SK-N-SH (cell line): ENCODE measurements at regions not wholly inside any gene's neighbourhood (a gene's known extent, or its start where the extent isn't known, plus 50 kb on each side); places are given as distances from the start of the nearest gene placed in this dataset.

Experiments used
- CTCF ChIA-PET: fragments of 300-600, 350-600 bp; formaldehyde crosslinking; extraction: SDS; loops from one replicate; lab custom pipeline; 2021; lab: Yijun Ruan, JAX
- POLR2A ChIA-PET: fragments of 350-600 bp; sonication (Branson Sonifier 250); formaldehyde crosslinking; extraction: SDS; loops from one replicate; lab custom pipeline; 2020; ENCODE audit warnings: antibody characterized with exemption, inconsistent platforms; lab: Yijun Ruan, JAX
- DNase-seq: peaks from one replicate; pipeline ENCODE4 v3.0.0; 2012
- H2AFZ ChIP-seq: fragments of 200-600 bp; sonication (generic); 2 replicates; pipeline ENCODE4 v1.8.1; 2016; ENCODE audit warnings: antibody characterized with exemption, mild to moderate bottlenecking, low read depth
- H3F3A ChIP-seq: fragments of 200-600 bp; sonication (generic); replicated peaks from 2 replicates; pipeline ENCODE3; 2016; ENCODE audit warnings: antibody characterized with exemption, mild to moderate bottlenecking; ENCODE audit not compliant: insufficient read depth
- H3K27ac ChIP-seq, 2 experiments: fragments of 200-500 bp in 1 of 2; fragments of 200-600 bp in 1 of 2; sonication (Bioruptor generic) in 1 of 2; sonication (generic), shearing (Covaris generic) in 1 of 2; 2 replicates each; pipeline versions ENCODE4 v1.5.1 to v1.6.1; 2014 to 2016; ENCODE audit warnings: low read depth in 2 of 2, inconsistent platforms in 1 of 2, low read length in 1 of 2, mild to moderate bottlenecking in 1 of 2, mixed read lengths in 1 of 2
- H3K27me3 ChIP-seq: fragments of 200-600 bp; sonication (generic), shearing (Covaris generic); 2 replicates; pipeline ENCODE4 v1.6.1; 2016; ENCODE audit warnings: mixed run types; ENCODE audit not compliant: insufficient read depth
- H3K36me3 ChIP-seq, 2 experiments: fragments of 200-500 bp in 1 of 2; fragments of 200-600 bp in 1 of 2; sonication (Bioruptor generic) in 1 of 2; sonication (generic) in 1 of 2; replicated peaks in 1 of 2; 2 replicates each; pipeline versions ENCODE3 to v1.5.1; 2014 to 2016; ENCODE audit warnings: low read length in 1 of 2, mild to moderate bottlenecking in 1 of 2; ENCODE audit not compliant: insufficient read depth in 2 of 2, control insufficient read depth in 1 of 2
- H3K4me1 ChIP-seq, 2 experiments: fragments of 200-500 bp in 1 of 2; fragments of 200-600 bp in 1 of 2; sonication (Bioruptor generic) in 1 of 2; sonication (generic), shearing (Covaris generic) in 1 of 2; 2 replicates each; pipeline versions ENCODE4 v1.5.1 to v1.6.1; 2014 to 2016; ENCODE audit warnings: low read depth in 1 of 2, low read length in 1 of 2, mixed run types in 1 of 2; ENCODE audit not compliant: insufficient read depth in 2 of 2, control insufficient read depth in 1 of 2
- H3K4me2 ChIP-seq: fragments of 200-600 bp; sonication (generic), shearing (Covaris generic); 2 replicates; pipeline ENCODE4 v1.6.1; 2017; ENCODE audit warnings: mixed run types
- H3K4me3 ChIP-seq, 2 experiments: fragments of 200-500 bp in 1 of 2; fragments of 200-600 bp in 1 of 2; sonication (Bioruptor generic) in 1 of 2; sonication (generic), shearing (Covaris generic) in 1 of 2; 2 replicates each; pipeline versions ENCODE4 v1.5.1 to v1.8.1; 2014 to 2016; ENCODE audit warnings: low read depth in 2 of 2, inconsistent platforms in 1 of 2, low read length in 1 of 2, mild to moderate bottlenecking in 1 of 2, mixed read lengths in 1 of 2, moderate library complexity in 1 of 2
- H3K79me2 ChIP-seq: fragments of 200-600 bp; sonication (generic); 2 replicates; pipeline ENCODE4 v1.8.1; 2017; ENCODE audit warnings: mild to moderate bottlenecking; ENCODE audit not compliant: insufficient read depth
- H3K9ac ChIP-seq: fragments of 200-600 bp; sonication (generic); 2 replicates; pipeline ENCODE4 v1.6.1; 2017; ENCODE audit warnings: mixed run types
- H3K9me2 ChIP-seq: fragments of 200-600 bp; sonication (generic); 2 replicates; pipeline ENCODE4 v1.6.1; 2017; ENCODE audit warnings: mixed run types
- H3K9me3 ChIP-seq: fragments of 200-600 bp; sonication (generic); 2 replicates; pipeline ENCODE4 v1.6.1; 2017; ENCODE audit warnings: mixed run types, mild to moderate bottlenecking, moderate library complexity
- H4K20me1 ChIP-seq: fragments of 200-600 bp; sonication (generic); 2 replicates; pipeline ENCODE4 v1.6.1; 2017; ENCODE audit warnings: mild to moderate bottlenecking, mixed run types; ENCODE audit not compliant: insufficient read depth
- CHD2 ChIP-seq: fragments of 150-350 bp; IDR thresholded peaks from 2 replicates; pipeline ENCODE4 v1.6.1; 2018; ENCODE audit warnings: low read length; ENCODE audit not compliant: partially characterized antibody
- CTCF ChIP-seq: fragments of 200-600 bp; sonication (generic); IDR thresholded peaks from 2 replicates; pipeline ENCODE4 v1.6.1; 2017; ENCODE audit warnings: antibody characterized with exemption, mild to moderate bottlenecking, moderate library complexity
- ELF1 ChIP-seq: IDR thresholded peaks from 2 replicates; pipeline ENCODE4 v1.4.0; 2012
- EP300 ChIP-seq, 2 experiments: IDR thresholded peaks; 2 replicates each; pipeline versions ENCODE4 v1.4.0 to v1.6.1; 2012; ENCODE audit warnings: borderline replicate concordance in 1 of 2, low read depth in 1 of 2, low read length in 1 of 2
- EZH2phosphoT487 ChIP-seq: fragments of 200-600 bp; sonication (generic); IDR thresholded peaks from 2 replicates; pipeline ENCODE4 v1.6.1; 2017; ENCODE audit warnings: low read depth, mixed run types, mild to moderate bottlenecking, antibody characterized with exemption, moderate library complexity, borderline replicate concordance
- FOSL2 ChIP-seq: IDR thresholded peaks from 2 replicates; pipeline ENCODE4 v1.4.0; 2012; ENCODE audit warnings: low read depth, mild to moderate bottlenecking, moderate library complexity, borderline replicate concordance
- FOXJ3 ChIP-seq: sonication (generic); formaldehyde crosslinking; IDR thresholded peaks from 2 replicates; pipeline ENCODE4 v1.5.1; 2020; ENCODE audit warnings: mild to moderate bottlenecking, missing genetic modification reagents
- FOXM1 ChIP-seq: IDR thresholded peaks from 2 replicates; pipeline ENCODE4 v1.4.0; 2012; ENCODE audit warnings: low read depth, mild to moderate bottlenecking
- GATA2 ChIP-seq: sonication (generic); formaldehyde crosslinking; IDR thresholded peaks from 2 replicates; pipeline ENCODE4 v1.5.0; 2020; ENCODE audit warnings: mild to moderate bottlenecking, missing genetic modification reagents
- MEF2A ChIP-seq: IDR thresholded peaks from 2 replicates; pipeline ENCODE4 v1.4.0; 2012; ENCODE audit warnings: low read depth, borderline replicate concordance
- MXI1 ChIP-seq: IDR thresholded peaks from 2 replicates; pipeline ENCODE4 v1.6.1; 2012; ENCODE audit warnings: mild to moderate bottlenecking, low read depth, low read length, improper control_type of control experiment
- NFIC ChIP-seq: IDR thresholded peaks from 2 replicates; pipeline ENCODE4 v1.4.0; 2012; ENCODE audit warnings: borderline replicate concordance
- NRF1 ChIP-seq: IDR thresholded peaks from 2 replicates; pipeline ENCODE4 v1.6.1; 2012; ENCODE audit warnings: low read depth, mild to moderate bottlenecking, low read length
- POLR2AphosphoS5 ChIP-seq: IDR thresholded peaks from 2 replicates; pipeline ENCODE4 v1.6.1; 2012; ENCODE audit warnings: low read depth, low read length
- RFX5 ChIP-seq: IDR thresholded peaks from 2 replicates; pipeline ENCODE4 v1.6.1; 2012; ENCODE audit warnings: mild to moderate bottlenecking, improper control_type of control experiment, low read length
- RXRA ChIP-seq: IDR thresholded peaks from 2 replicates; pipeline ENCODE4 v1.4.0; 2012; ENCODE audit warnings: low read depth, mild to moderate bottlenecking, borderline replicate concordance
- SMC3 ChIP-seq: IDR thresholded peaks from 2 replicates; pipeline ENCODE4 v1.6.1; 2012; ENCODE audit warnings: low read depth, low read length, improper control_type of control experiment
- TAF1 ChIP-seq: IDR thresholded peaks from 2 replicates; pipeline ENCODE4 v1.6.1; 2012; ENCODE audit warnings: low read depth, mild to moderate bottlenecking, low read length, moderate library complexity, borderline replicate concordance
- TCF12 ChIP-seq: IDR thresholded peaks from 2 replicates; pipeline ENCODE4 v1.4.0; 2012
- TEAD4 ChIP-seq: IDR thresholded peaks from 2 replicates; pipeline ENCODE4 v1.4.0; 2012; ENCODE audit warnings: mild to moderate bottlenecking, borderline replicate concordance; ENCODE audit not compliant: insufficient read depth
- USF1 ChIP-seq: IDR thresholded peaks from 2 replicates; pipeline ENCODE4 v1.4.0; 2012; ENCODE audit warnings: low read depth, borderline replicate concordance
- USF2 ChIP-seq: fragments of 150-350 bp; IDR thresholded peaks from 2 replicates; pipeline ENCODE4 v1.6.1; 2017; ENCODE audit warnings: antibody characterized with exemption, low read length, low read depth, borderline replicate concordance
- YY1 ChIP-seq: IDR thresholded peaks from 2 replicates; pipeline ENCODE4 v1.4.0; 2012; ENCODE audit warnings: low read depth, mild to moderate bottlenecking
- WGBS: methylation state at CpG from one replicate; pipeline ENCODE4 v1.1.6; 2017; ENCODE audit warnings: low lambda C conversion rate; 5-methylcytosine and 5-hydroxymethylcytosine counted together

GRCh38 chr2:103265521-103265920, 503.7 kb downstream of the TMEM182 start:
- no peaks in the 10 kb centered on the region for H3K27me3 ChIP-seq
- H4K20me1 ChIP-seq = no peaks in the 10 kb centered on the region
- 6% methylated on average over 8 of the region's 8 CpGs for WGBS
- ChIA-PET POLR2A (no interaction called here), CTCF (no interaction called here)
- H3K27ac ChIP-seq = no peak overlapping the region
- H3F3A ChIP-seq = no peaks in the 10 kb centered on the region
- H3K4me3 ChIP-seq = no peak overlapping the region
- H3K4me1 ChIP-seq = no peaks in the 10 kb centered on the region
- no peaks in the 10 kb centered on the region for H3K79me2 ChIP-seq
- no peaks in the 10 kb centered on the region for H3K9me2 ChIP-seq
- no peak overlapping the region for H3K9ac ChIP-seq
- DNase-seq = no peak
- H2AFZ ChIP-seq = no peak overlapping the region
- no peak overlapping the region for H3K4me2 ChIP-seq
- no peaks in the 10 kb centered on the region for H3K9me3 ChIP-seq
- no peak for TF ChIP-seq TCF12
- TF ChIP-seq FOXM1 = no peak
- no peak for TF ChIP-seq EP300 (IDR thresholded peaks at IDR 0.05; ENCODE audit: borderline replicate concordance in 1 of 2, low read depth in 1 of 2, low read length in 1 of 2)
- TF ChIP-seq SMC3 = no peak
- TF ChIP-seq CHD2 = no peak
- TF ChIP-seq RXRA = no peak
- no peak for TF ChIP-seq GATA2
- no peak for TF ChIP-seq EZH2phosphoT487
- no peak for TF ChIP-seq FOSL2
- H3K36me3 ChIP-seq = no peaks in the 10 kb centered on the region

GRCh38 chr2:103268841-103269498, 507.1 kb downstream of the TMEM182 start:
- no peak for DNase-seq
- Histone ChIP-seq H3K4me3 (no peak overlapping the region), H3K27ac (no peak overlapping the region), H3K4me2 (no peak overlapping the region), H2AFZ (no peak overlapping the region), H3K9me2 (no peaks in the 10 kb centered on the region), H3K9me3 (no peaks in the 10 kb centered on the region), H3K79me2 (no peaks in the 10 kb centered on the region), H3K27me3 (no peaks in the 10 kb centered on the region), H3K36me3 (no peaks in the 10 kb centered on the region), H3K4me1 (no peaks in the 10 kb centered on the region), H3F3A (no peaks in the 10 kb centered on the region), H3K9ac (no peak overlapping the region), H4K20me1 (no peaks in the 10 kb centered on the region)
- ChIA-PET CTCF (no interaction called here), POLR2A (no interaction called here)
- 0% methylated on average over 8 of the region's 8 CpGs for WGBS
- no peak for TF ChIP-seq YY1
- no peak for TF ChIP-seq RXRA
- no peak for TF ChIP-seq EZH2phosphoT487
- no peak for TF ChIP-seq ELF1
- no peak for TF ChIP-seq MXI1
- no peak for TF ChIP-seq EP300 (IDR thresholded peaks at IDR 0.05; ENCODE audit: borderline replicate concordance in 1 of 2, low read depth in 1 of 2, low read length in 1 of 2)
- no peak for TF ChIP-seq NFIC
- TF ChIP-seq TAF1 = no peak
- no peak for TF ChIP-seq FOXM1
- TF ChIP-seq CTCF = no peak
- no peak for TF ChIP-seq TEAD4
- TF ChIP-seq MEF2A = no peak
- no peak for TF ChIP-seq NRF1
- TF ChIP-seq USF1 = no peak
- TF ChIP-seq FOXJ3 = no peak
- no peak for TF ChIP-seq SMC3
- TF ChIP-seq CHD2 = no peak
- TF ChIP-seq RFX5 = no peak
- no peak for TF ChIP-seq USF2
- no peak for TF ChIP-seq POLR2AphosphoS5
